ENCODE measurements at regions not wholly inside any gene's neighbourhood (a gene's known extent, or its start where the extent isn't known, plus 50 kb on each side); places are given as distances from the start of the nearest gene placed in this dataset.
A peak's percentile ranks its signal among the peaks of the same experiment; 100 is the strongest.

- DNase-seq (ENCODE audit: low spot score): no peak
- Histone ChIP-seq H3K4me1 (ENCODE audit: control insufficient read depth in 2 of 2, insufficient read depth in 1 of 2, low read depth in 1 of 2, low read length in 2 of 2) (peaks cover 0 to 16% of the 10 kb centered on the region in 2 donors), H3K4me3 (ENCODE audit: low read length in 2 of 2) (no peak overlapping the region), H2BK120ac (ENCODE audit: low read depth, low read length) (no peak overlapping the region), H3K27ac (replicated peaks; ENCODE audit: low read length) (no peak overlapping the region), H2BK5ac (ENCODE audit: low read length) (no peak overlapping the region), H3K18ac (ENCODE audit: low read length) (no peak overlapping the region), H3K4ac (ENCODE audit: low read length) (no peak overlapping the region), H2BK15ac (ENCODE audit: low read length) (no peak overlapping the region), H2AK5ac (ENCODE audit: low read depth, low read length) (no peak overlapping the region), H3K27me3 (ENCODE audit: control insufficient read depth in 3 of 3, insufficient read depth in 3 of 3, low read depth in 1 of 3, low read length in 3 of 3) (no peaks in the 10 kb centered on the region), H3K9ac (ENCODE audit: low read depth, low read length, poor library complexity) (no peak overlapping the region), H4K8ac (ENCODE audit: low read depth, low read length) (no peak overlapping the region), H3K9me3 (replicated peaks in 1 of 2; ENCODE audit: control insufficient read depth in 2 of 2, insufficient read depth in 1 of 2, low read depth in 1 of 2, low read length in 2 of 2) (peaks cover 10 to 17% of the 10 kb centered on the region in 2 donors), H3K79me1 (ENCODE audit: low read depth, low read length) (no peaks in the 10 kb centered on the region), H3K14ac (ENCODE audit: low read length) (no peak overlapping the region), H3K23ac (ENCODE audit: low read depth, low read length, poor library complexity) (no peak overlapping the region), H3K4me2 (ENCODE audit: insufficient read depth, low read length, poor library complexity, severe bottlenecking) (no peak overlapping the region), H2BK12ac (ENCODE audit: low read length) (no peak overlapping the region), H3K36me3 (replicated peaks in 1 of 2; ENCODE audit: control insufficient read depth in 2 of 2, insufficient read depth in 2 of 2, low read length in 2 of 2) (no peaks in the 10 kb centered on the region), H4K91ac (ENCODE audit: low read depth, low read length, poor library complexity) (no peak overlapping the region), H2AFZ (ENCODE audit: low read length) (no peak overlapping the region)
- no CpG with 5 or more reads among the region's 15 CpGs for WGBS, 2 donors (ENCODE audit: extremely low coverage in 2 of 2, insufficient read length in 2 of 2, insufficient replicate concordance in 1 of 2)
Observed at GRCh38 chr19:56987184-56987583, 132.6 kb upstream of the USP29 start.

GRCh38 chr19:56988299-56988698, 131.5 kb upstream of the USP29 start:
- no peak overlapping the region for H3K27ac ChIP-seq (replicated peaks; ENCODE audit: low read length)
- peaks cover 14 to 20% of the 10 kb centered on the region in 2 donors for H3K9me3 ChIP-seq (replicated peaks in 1 of 2; ENCODE audit: control insufficient read depth in 2 of 2, insufficient read depth in 1 of 2, low read depth in 1 of 2, low read length in 2 of 2)
- no peak overlapping the region for H3K14ac ChIP-seq (ENCODE audit: low read length)
- no peak overlapping the region for H3K4me2 ChIP-seq (ENCODE audit: insufficient read depth, low read length, poor library complexity, severe bottlenecking)
- no peak overlapping the region for H3K4me3 ChIP-seq (ENCODE audit: low read length in 2 of 2)
- H3K23ac ChIP-seq (ENCODE audit: low read depth, low read length, poor library complexity): no peak overlapping the region
- no peaks in the 10 kb centered on the region for H3K36me3 ChIP-seq (replicated peaks in 1 of 2; ENCODE audit: control insufficient read depth in 2 of 2, insufficient read depth in 2 of 2, low read length in 2 of 2)
- peak overlapping the region; percentile 21 for H2AFZ ChIP-seq (ENCODE audit: low read length)
- H2BK5ac ChIP-seq (ENCODE audit: low read length): no peak overlapping the region
- no peak overlapping the region for H2BK15ac ChIP-seq (ENCODE audit: low read length)
- H3K4me1 ChIP-seq (ENCODE audit: control insufficient read depth in 2 of 2, insufficient read depth in 1 of 2, low read depth in 1 of 2, low read length in 2 of 2): peaks cover 0 to 11% of the 10 kb centered on the region in 2 donors
- no peaks in the 10 kb centered on the region for H3K27me3 ChIP-seq (ENCODE audit: control insufficient read depth in 3 of 3, insufficient read depth in 3 of 3, low read depth in 1 of 3, low read length in 3 of 3)
- H4K8ac ChIP-seq (ENCODE audit: low read depth, low read length): no peak overlapping the region
- H3K4ac ChIP-seq (ENCODE audit: low read length): no peak overlapping the region
- no peak overlapping the region for H2BK120ac ChIP-seq (ENCODE audit: low read depth, low read length)
- no peak for DNase-seq (ENCODE audit: low spot score)
- H3K9ac ChIP-seq (ENCODE audit: low read depth, low read length, poor library complexity): no peak overlapping the region
- no peak overlapping the region for H4K91ac ChIP-seq (ENCODE audit: low read depth, low read length, poor library complexity)
- no peak overlapping the region for H2BK12ac ChIP-seq (ENCODE audit: low read length)
- no peak overlapping the region for H3K18ac ChIP-seq (ENCODE audit: low read length)
- H2AK5ac ChIP-seq (ENCODE audit: low read depth, low read length): no peak overlapping the region
- H3K79me1 ChIP-seq (ENCODE audit: low read depth, low read length): no peaks in the 10 kb centered on the region
- no CpG with 5 or more reads among the region's 5 CpGs for WGBS, 2 donors (ENCODE audit: extremely low coverage in 2 of 2, insufficient read length in 2 of 2, insufficient replicate concordance in 1 of 2)

GRCh38 chr19:56991912-56992311, 127.9 kb upstream of the USP29 start:
- Histone ChIP-seq H3K4ac (ENCODE audit: low read length) (no peak overlapping the region), H3K79me1 (ENCODE audit: low read depth, low read length) (no peaks in the 10 kb centered on the region), H3K4me1 (ENCODE audit: control insufficient read depth in 2 of 2, insufficient read depth in 1 of 2, low read depth in 1 of 2, low read length in 2 of 2) (peaks cover 0 to 15% of the 10 kb centered on the region in 2 donors), H3K27me3 (ENCODE audit: control insufficient read depth in 3 of 3, insufficient read depth in 3 of 3, low read depth in 1 of 3, low read length in 3 of 3) (no peaks in the 10 kb centered on the region), H2BK15ac (ENCODE audit: low read length) (no peak overlapping the region), H2AK5ac (ENCODE audit: low read depth, low read length) (no peak overlapping the region), H2BK120ac (ENCODE audit: low read depth, low read length) (no peak overlapping the region), H3K23ac (ENCODE audit: low read depth, low read length, poor library complexity) (no peak overlapping the region), H3K14ac (ENCODE audit: low read length) (no peak overlapping the region), H3K9me3 (replicated peaks in 1 of 2; ENCODE audit: control insufficient read depth in 2 of 2, insufficient read depth in 1 of 2, low read depth in 1 of 2, low read length in 2 of 2) (peaks cover 17 to 21% of the 10 kb centered on the region in 2 donors), H2AFZ (ENCODE audit: low read length) (peak overlapping the region; percentile 49), H2BK12ac (ENCODE audit: low read length) (no peak overlapping the region), H3K36me3 (replicated peaks in 1 of 2; ENCODE audit: control insufficient read depth in 2 of 2, insufficient read depth in 2 of 2, low read length in 2 of 2) (no peaks in the 10 kb centered on the region), H3K4me2 (ENCODE audit: insufficient read depth, low read length, poor library complexity, severe bottlenecking) (no peak overlapping the region), H3K18ac (ENCODE audit: low read length) (no peak overlapping the region), H4K8ac (ENCODE audit: low read depth, low read length) (no peak overlapping the region), H3K9ac (ENCODE audit: low read depth, low read length, poor library complexity) (no peak overlapping the region), H4K91ac (ENCODE audit: low read depth, low read length, poor library complexity) (no peak overlapping the region), H3K4me3 (ENCODE audit: low read length in 2 of 2) (no peak overlapping the region), H3K27ac (replicated peaks; ENCODE audit: low read length) (no peak overlapping the region), H2BK5ac (ENCODE audit: low read length) (no peak overlapping the region)
- DNase-seq (ENCODE audit: low spot score): no peak
- no CpG with 5 or more reads among the region's 7 CpGs for whole genome bisulfite sequencing, 2 donors (ENCODE audit: extremely low coverage in 2 of 2, insufficient read length in 2 of 2, insufficient replicate concordance in 1 of 2)

GRCh38 chr19:56993851-56994250, 125.9 kb upstream of the USP29 start:
- no peak overlapping the region for H2BK15ac ChIP-seq (ENCODE audit: low read length)
- no peak overlapping the region for H2BK120ac ChIP-seq (ENCODE audit: low read depth, low read length)
- no peaks in the 10 kb centered on the region for H3K36me3 ChIP-seq (replicated peaks in 1 of 2; ENCODE audit: control insufficient read depth in 2 of 2, insufficient read depth in 2 of 2, low read length in 2 of 2)
- H4K8ac ChIP-seq (ENCODE audit: low read depth, low read length): no peak overlapping the region
- H3K23ac ChIP-seq (ENCODE audit: low read depth, low read length, poor library complexity): no peak overlapping the region
- no peak overlapping the region for H2AFZ ChIP-seq (ENCODE audit: low read length)
- no peak overlapping the region for H3K9ac ChIP-seq (ENCODE audit: low read depth, low read length, poor library complexity)
- no peak for DNase-seq (ENCODE audit: low spot score)
- no peak overlapping the region for H2AK5ac ChIP-seq (ENCODE audit: low read depth, low read length)
- H3K9me3 ChIP-seq (replicated peaks in 1 of 2; ENCODE audit: control insufficient read depth in 2 of 2, insufficient read depth in 1 of 2, low read depth in 1 of 2, low read length in 2 of 2): peaks cover 16 to 18% of the 10 kb centered on the region in 2 donors
- H3K27me3 ChIP-seq (ENCODE audit: control insufficient read depth in 3 of 3, insufficient read depth in 3 of 3, low read depth in 1 of 3, low read length in 3 of 3): no peaks in the 10 kb centered on the region
- H3K79me1 ChIP-seq (ENCODE audit: low read depth, low read length): no peaks in the 10 kb centered on the region
- no peak overlapping the region for H4K91ac ChIP-seq (ENCODE audit: low read depth, low read length, poor library complexity)
- H3K4me3 ChIP-seq (ENCODE audit: low read length in 2 of 2): no peak overlapping the region
- H2BK5ac ChIP-seq (ENCODE audit: low read length): no peak overlapping the region
- no peak overlapping the region for H3K27ac ChIP-seq (replicated peaks; ENCODE audit: low read length)
- WGBS, 2 donors (ENCODE audit: extremely low coverage in 2 of 2, insufficient read length in 2 of 2, insufficient replicate concordance in 1 of 2): no CpG with 5 or more reads among the region's 8 CpGs
- H2BK12ac ChIP-seq (ENCODE audit: low read length): no peak overlapping the region
- H3K4me2 ChIP-seq (ENCODE audit: insufficient read depth, low read length, poor library complexity, severe bottlenecking): no peak overlapping the region
- H3K4me1 ChIP-seq (ENCODE audit: control insufficient read depth in 2 of 2, insufficient read depth in 1 of 2, low read depth in 1 of 2, low read length in 2 of 2): peaks cover 0 to 6% of the 10 kb centered on the region in 2 donors
- H3K18ac ChIP-seq (ENCODE audit: low read length): no peak overlapping the region
- H3K14ac ChIP-seq (ENCODE audit: low read length): no peak overlapping the region
- no peak overlapping the region for H3K4ac ChIP-seq (ENCODE audit: low read length)
